Smooth muscle cell (in vitro differentiated cells): ENCODE measurements at regions not wholly inside any gene's neighbourhood (a gene's known extent, or its start where the extent isn't known, plus 50 kb on each side); places are given as distances from the start of the nearest gene placed in this dataset.

Experiments
- DNase-seq: peaks from one replicate; lab custom pipeline; 2025; ENCODE audit not compliant: unreplicated experiment; lab: John Stamatoyannopoulos, UW
- H2AFZ ChIP-seq: fragments of 200-600 bp; sonication (generic); 2 replicates; pipeline ENCODE4 v1.6.0; 2016; ENCODE audit warnings: antibody characterized with exemption, low read depth, mild to moderate bottlenecking
- H3F3A ChIP-seq: fragments of 200-600 bp; sonication (generic); 2 replicates; pipeline ENCODE4 v1.6.0; 2017; ENCODE audit warnings: antibody characterized with exemption, low read depth
- H3K27ac ChIP-seq: fragments of 200-600 bp; sonication (generic); 2 replicates; pipeline ENCODE4 v1.5.1; 2016; ENCODE audit warnings: low read depth, mild to moderate bottlenecking
- H3K27me3 ChIP-seq: fragments of 200-600 bp; sonication (generic); 2 replicates; pipeline ENCODE4 v1.6.1; 2016; ENCODE audit warnings: low read depth, mild to moderate bottlenecking
- H3K36me3 ChIP-seq: fragments of 200-600 bp; sonication (generic); 2 replicates; pipeline ENCODE4 v1.5.1; 2016; ENCODE audit warnings: low read depth
- H3K4me1 ChIP-seq: fragments of 200-600 bp; sonication (generic); 2 replicates; pipeline ENCODE4 v1.5.1; 2016; ENCODE audit warnings: low read depth
- H3K4me2 ChIP-seq: fragments of 200-600 bp; sonication (generic); 2 replicates; pipeline ENCODE4 v1.6.0; 2016; ENCODE audit warnings: mild to moderate bottlenecking
- H3K4me3 ChIP-seq: fragments of 200-600 bp; sonication (generic); 2 replicates; pipeline ENCODE4 v1.5.1; 2016; ENCODE audit warnings: mild to moderate bottlenecking
- H3K79me2 ChIP-seq: fragments of 200-600 bp; sonication (generic); 2 replicates; pipeline ENCODE4 v1.6.0; 2016; ENCODE audit warnings: low read depth, mild to moderate bottlenecking
- H3K9ac ChIP-seq: fragments of 200-600 bp; sonication (generic); 2 replicates; pipeline ENCODE4 v1.6.0; 2016; ENCODE audit warnings: low read depth
- H3K9me3 ChIP-seq: fragments of 200-600 bp; sonication (generic); replicated peaks from 2 replicates; pipeline ENCODE4 v1.5.1; 2016; ENCODE audit warnings: low read depth
- H4K20me1 ChIP-seq: fragments of 200-600 bp; sonication (generic); 2 replicates; pipeline ENCODE4 v1.6.0; 2016; ENCODE audit warnings: low read depth
- WGBS: methylation state at CpG from one replicate; pipeline ENCODE4 v1.1.7; 2016; ENCODE audit warnings: low lambda C conversion rate; 5-methylcytosine and 5-hydroxymethylcytosine counted together
- TF ChIP-seq, protein P1 (sequence below): fragments of 200-600 bp; sonication (generic); IDR thresholded peaks from 2 replicates; pipeline ENCODE4 v1.5.1; 2017; ENCODE audit warnings: borderline replicate concordance, mild to moderate bottlenecking, antibody characterized with exemption; ENCODE audit not compliant: insufficient read depth, poor library complexity, severe bottlenecking

DNA sequence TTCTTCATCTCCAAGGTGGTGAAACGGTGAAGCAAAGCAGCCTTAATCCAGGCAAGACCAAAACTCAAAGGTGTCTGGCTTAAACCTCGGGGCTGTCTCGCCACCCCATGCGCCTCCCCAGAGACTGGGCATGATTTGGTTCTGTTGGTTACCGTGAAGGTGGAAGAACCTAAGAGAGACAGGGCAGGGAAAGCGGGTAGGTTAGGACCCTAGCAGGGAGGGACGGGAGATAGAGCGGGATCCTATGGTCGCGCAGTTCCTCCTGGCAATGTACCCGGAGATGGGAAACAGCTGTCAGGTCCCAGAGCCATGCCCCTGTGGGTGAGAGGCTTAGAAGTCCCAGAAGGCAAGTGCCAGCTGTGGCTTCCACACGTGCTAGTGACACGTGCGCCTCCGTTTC lies 418.3 kb upstream of the IRX1 start:
- no peaks in the 10 kb centered on the region for H3K4me1 ChIP-seq

DNA sequence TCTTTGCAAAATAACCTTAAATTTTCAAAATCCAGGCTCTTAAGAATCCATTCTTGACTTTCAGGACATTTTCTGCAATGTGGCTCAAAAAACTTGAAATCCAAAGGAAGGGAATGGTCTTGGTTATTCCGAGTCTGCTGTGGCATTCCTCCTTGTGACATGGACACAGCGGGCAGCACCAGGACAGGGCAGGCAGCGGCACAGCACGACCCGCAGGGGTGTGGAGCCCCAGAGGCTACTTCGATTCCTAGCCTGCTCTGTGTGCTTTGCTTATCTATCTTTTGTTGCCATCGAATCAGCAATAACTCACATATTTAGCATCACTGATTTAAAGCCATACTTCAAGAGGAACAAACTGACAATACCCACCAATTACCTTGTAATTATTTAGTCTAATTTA lies 420.2 kb upstream of the IRX1 start:
- WGBS: 91% methylated on average over 7 of the region's 7 CpGs
- Histone ChIP-seq H4K20me1 (no peaks in the 10 kb centered on the region), H3K9me3 (no peaks in the 10 kb centered on the region), H3K36me3 (no peaks in the 10 kb centered on the region), H3K4me3 (no peak overlapping the region), H2AFZ (no peak overlapping the region), H3K27me3 (peaks cover 3% of the 10 kb centered on the region), H3F3A (no peaks in the 10 kb centered on the region), H3K9ac (no peak overlapping the region), H3K27ac (no peak overlapping the region), H3K4me2 (no peak overlapping the region), H3K4me1 (no peaks in the 10 kb centered on the region), H3K79me2 (no peaks in the 10 kb centered on the region)
- TF ChIP-seq, protein P1, sequence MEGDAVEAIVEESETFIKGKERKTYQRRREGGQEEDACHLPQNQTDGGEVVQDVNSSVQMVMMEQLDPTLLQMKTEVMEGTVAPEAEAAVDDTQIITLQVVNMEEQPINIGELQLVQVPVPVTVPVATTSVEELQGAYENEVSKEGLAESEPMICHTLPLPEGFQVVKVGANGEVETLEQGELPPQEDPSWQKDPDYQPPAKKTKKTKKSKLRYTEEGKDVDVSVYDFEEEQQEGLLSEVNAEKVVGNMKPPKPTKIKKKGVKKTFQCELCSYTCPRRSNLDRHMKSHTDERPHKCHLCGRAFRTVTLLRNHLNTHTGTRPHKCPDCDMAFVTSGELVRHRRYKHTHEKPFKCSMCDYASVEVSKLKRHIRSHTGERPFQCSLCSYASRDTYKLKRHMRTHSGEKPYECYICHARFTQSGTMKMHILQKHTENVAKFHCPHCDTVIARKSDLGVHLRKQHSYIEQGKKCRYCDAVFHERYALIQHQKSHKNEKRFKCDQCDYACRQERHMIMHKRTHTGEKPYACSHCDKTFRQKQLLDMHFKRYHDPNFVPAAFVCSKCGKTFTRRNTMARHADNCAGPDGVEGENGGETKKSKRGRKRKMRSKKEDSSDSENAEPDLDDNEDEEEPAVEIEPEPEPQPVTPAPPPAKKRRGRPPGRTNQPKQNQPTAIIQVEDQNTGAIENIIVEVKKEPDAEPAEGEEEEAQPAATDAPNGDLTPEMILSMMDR: no peak
- DNase-seq: no peak

More for the DNA sequence above, 418.3 kb upstream of the IRX1 start:
- Histone ChIP-seq H3K79me2 (no peaks in the 10 kb centered on the region), H3K27ac (no peak overlapping the region), H3K4me2 (no peak overlapping the region), H2AFZ (no peak overlapping the region), H4K20me1 (no peaks in the 10 kb centered on the region), H3K9me3 (no peaks in the 10 kb centered on the region), H3F3A (no peaks in the 10 kb centered on the region), H3K9ac (no peak overlapping the region), H3K27me3 (peaks cover 11% of the 10 kb centered on the region), H3K4me3 (no peak overlapping the region), H3K36me3 (no peaks in the 10 kb centered on the region)
- WGBS: 98% methylated on average over 15 of the region's 15 CpGs
- TF ChIP-seq, protein P1: no peak
- DNase-seq: no peak

DNA sequence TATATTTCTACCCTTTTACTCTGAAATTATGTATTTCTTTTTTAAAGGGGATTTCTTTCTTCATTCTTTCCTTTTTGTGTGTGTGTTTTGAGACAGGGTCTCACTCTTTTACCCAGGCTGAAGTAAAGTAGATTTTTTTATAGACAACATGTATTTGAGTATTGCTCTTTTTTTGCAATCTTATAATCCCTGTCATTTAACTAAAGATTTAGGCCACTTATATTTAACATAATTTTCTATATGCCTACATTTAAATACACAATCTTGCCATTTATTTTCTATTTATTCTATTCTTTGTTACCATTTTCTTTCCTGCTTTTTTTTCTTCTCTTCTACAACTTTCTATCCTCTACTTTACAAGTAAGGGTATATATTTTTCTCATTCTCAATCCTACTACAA lies 416.0 kb upstream of the IRX2 start:
- H3K27me3 ChIP-seq: no peaks in the 10 kb centered on the region
- H3K9me3 ChIP-seq: peaks cover 3% of the 10 kb centered on the region
- no peaks in the 10 kb centered on the region for H3K4me1 ChIP-seq
- H3K4me2 ChIP-seq: no peak overlapping the region
- DNase-seq: no peak
- H3K79me2 ChIP-seq: no peaks in the 10 kb centered on the region
- no peak overlapping the region for H2AFZ ChIP-seq
- H3F3A ChIP-seq: no peaks in the 10 kb centered on the region
- H3K9ac ChIP-seq: no peak overlapping the region
- no peaks in the 10 kb centered on the region for H3K36me3 ChIP-seq
- TF ChIP-seq, protein P1: no peak
- H4K20me1 ChIP-seq: no peaks in the 10 kb centered on the region
- H3K4me3 ChIP-seq: no peak overlapping the region
- H3K27ac ChIP-seq: no peak overlapping the region

DNA sequence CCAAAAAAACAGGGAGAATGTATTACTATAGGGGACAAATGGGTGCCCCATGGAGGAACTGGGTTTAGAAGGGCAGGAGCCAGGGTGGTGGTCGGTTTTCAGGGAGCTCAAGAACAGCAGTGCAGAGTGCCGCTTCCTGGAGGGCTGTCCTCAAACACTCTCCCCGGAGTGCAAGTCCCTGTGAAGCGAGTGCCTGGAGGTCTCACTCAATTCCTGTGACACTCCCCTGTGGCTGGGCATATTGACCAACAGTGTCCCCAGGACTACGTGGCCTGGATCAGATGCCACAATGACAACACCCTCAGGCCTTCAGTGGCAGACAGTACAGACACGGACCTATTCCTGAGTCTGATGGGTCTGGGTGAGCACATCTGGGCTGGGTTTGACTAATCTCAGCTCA lies 412.1 kb upstream of the IRX2 start:
- TF ChIP-seq, protein P1: no peak
- no peak overlapping the region for H3K27ac ChIP-seq
- H4K20me1 ChIP-seq: no peaks in the 10 kb centered on the region
- H3K4me2 ChIP-seq: no peak overlapping the region
- no peaks in the 10 kb centered on the region for H3K4me1 ChIP-seq
- H2AFZ ChIP-seq: no peak overlapping the region
- no peaks in the 10 kb centered on the region for H3K79me2 ChIP-seq
- no peak for DNase-seq
- H3K4me3 ChIP-seq: no peak overlapping the region
- H3K9me3 ChIP-seq: peaks cover 3% of the 10 kb centered on the region
- no peak overlapping the region for H3K9ac ChIP-seq
- H3K27me3 ChIP-seq: no peaks in the 10 kb centered on the region
- 84% methylated on average over 6 of the region's 6 CpGs for WGBS
- H3F3A ChIP-seq: no peaks in the 10 kb centered on the region
- no peaks in the 10 kb centered on the region for H3K36me3 ChIP-seq
